NCI-H146 treated with DMSO at 0.1 percent for 48 hours (cell line): ENCODE measurements at regions not wholly inside any gene's neighbourhood (a gene's known extent, or its start where the extent isn't known, plus 50 kb on each side); places are given as distances from the start of the nearest gene placed in this dataset.
"Not testable (repeated sequence)": the region's sequence is repeated elsewhere in the genome, so short reads cannot be mapped to it uniquely, and the experiment has no call there.

Experiments used
- DNase-seq: peaks from one replicate; lab custom pipeline; 2025; ENCODE audit not compliant: unreplicated experiment; lab: John Stamatoyannopoulos, UW

GRCh38 chr13:30071969-30072817, 221.8 kb upstream of the UBL3 start:
- no peak for DNase-seq

GRCh38 chr13:30065181-30065580, 214.8 kb upstream of the UBL3 start:
- no peak for DNase-seq

GRCh38 chr13:30063892-30064291, 213.5 kb upstream of the UBL3 start:
- no peak for DNase-seq

GRCh38 chr13:30061217-30061616, 210.8 kb upstream of the UBL3 start:
- DNase-seq, result no peak

- DNase-seq, result no peak
These were observed 208.0 kb upstream of the UBL3 start for GRCh38 chr13:30058429-30058828.

- DNase-seq, result not testable (repeated sequence)
These were observed 204.1 kb upstream of the UBL3 start for GRCh38 chr13:30054546-30054945.

- no peak for DNase-seq
These were observed 203.5 kb upstream of the UBL3 start for GRCh38 chr13:30053939-30054338.

- DNase-seq, result no peak
These were observed 201.7 kb upstream of the UBL3 start for GRCh38 chr13:30052120-30052519.

GRCh38 chr13:30051531-30052060, 201.2 kb upstream of the UBL3 start:
- no peak for DNase-seq

- DNase-seq, result no peak
These were observed 199.3 kb upstream of the UBL3 start for GRCh38 chr13:30049692-30050091.

- DNase-seq, result no peak
These were observed 196.9 kb upstream of the UBL3 start for GRCh38 chr13:30047154-30047874.

GRCh38 chr13:30045916-30046704, 195.7 kb upstream of the UBL3 start:
- no peak for DNase-seq

- DNase-seq, result no peak
These were observed 194.5 kb upstream of the UBL3 start for GRCh38 chr13:30044932-30045331.

- DNase-seq, result no peak
These were observed 193.2 kb upstream of the UBL3 start for GRCh38 chr13:30043631-30043925.

- DNase-seq, result no peak
These were observed 192.6 kb upstream of the UBL3 start for GRCh38 chr13:30042891-30043630.

- no peak for DNase-seq
These were observed 191.9 kb upstream of the UBL3 start for GRCh38 chr13:30042272-30042671.

GRCh38 chr13:30039511-30039911, 189.1 kb upstream of the UBL3 start:
- no peak for DNase-seq

- DNase-seq, result no peak
These were observed 188.5 kb upstream of the UBL3 start for GRCh38 chr13:30038884-30039283.

GRCh38 chr13:30037766-30038165, 187.3 kb upstream of the UBL3 start:
- no peak for DNase-seq

- DNase-seq, result no peak
These were observed 186.9 kb upstream of the UBL3 start for GRCh38 chr13:30037306-30037705.

GRCh38 chr13:30034458-30034795, 184.0 kb upstream of the UBL3 start:
- no peak for DNase-seq
